ENCODE measurements at regions not wholly inside any gene's neighbourhood (a gene's known extent, or its start where the extent isn't known, plus 50 kb on each side); places are given as distances from the start of the nearest gene placed in this dataset.

- dilution Hi-C loops (cut with HindIII; ENCODE audit: low sequenced_read_pairs, unreplicated experiment): no loop called here
- Histone ChIP-seq H4K20me1 (ENCODE audit: insufficient read depth, low read length) (no peaks in the 10 kb centered on the region), H4K91ac (ENCODE audit: insufficient read depth, low read depth, low read length) (no peak overlapping the region), H2BK5ac (ENCODE audit: low read depth, low read length, poor library complexity, severe bottlenecking) (no peak overlapping the region), H3K79me1 (ENCODE audit: low read depth in 1 of 2, low read length in 2 of 2) (no peaks in the 10 kb centered on the region), H3K9ac (ENCODE audit: low read depth, low read length) (no peak overlapping the region), H3K27ac (ENCODE audit: insufficient read depth, low read length) (no peak overlapping the region), H2BK20ac (ENCODE audit: low read depth, low read length) (no peak overlapping the region), H3K56ac (ENCODE audit: extremely low read depth, insufficient read depth, low read length) (no peak overlapping the region), H2AFZ (replicated peaks; ENCODE audit: low read length, poor library complexity) (no peak overlapping the region), H3K23ac (ENCODE audit: low read depth, low read length) (no peak overlapping the region), H3K9me3 (ENCODE audit: control insufficient read depth, insufficient read depth, low read length) (no peaks in the 10 kb centered on the region), H3K4me2 (ENCODE audit: low read depth, low read length) (no peak overlapping the region), H3K36me3 (ENCODE audit: control insufficient read depth, insufficient read depth, low read length) (no peaks in the 10 kb centered on the region), H3K4ac (ENCODE audit: low read depth, low read length) (no peak overlapping the region), H3K18ac (ENCODE audit: low read depth, low read length) (no peak overlapping the region), H2AK5ac (ENCODE audit: low read depth, low read length) (no peak overlapping the region), H3K4me1 (ENCODE audit: control insufficient read depth, insufficient read depth, low read length) (no peaks in the 10 kb centered on the region), H3K4me3 (ENCODE audit: insufficient read depth, low read depth, low read length) (no peak overlapping the region), H4K8ac (ENCODE audit: low read depth in 2 of 2, low read length in 2 of 2) (no peak overlapping the region), H2AK9ac (replicated peaks; ENCODE audit: low read depth, low read length, poor library complexity) (no peak overlapping the region), H2BK120ac (ENCODE audit: low read depth, low read length) (no peak overlapping the region), H3K14ac (replicated peaks; ENCODE audit: low read depth, low read length) (no peak overlapping the region), H2BK15ac (ENCODE audit: low read depth, low read length) (no peak overlapping the region), H4K5ac (ENCODE audit: low read depth, low read length) (no peak overlapping the region), H3K27me3 (ENCODE audit: control insufficient read depth, insufficient read depth, low read length) (no peaks in the 10 kb centered on the region), H3K9me1 (ENCODE audit: insufficient read depth, low read length) (no peaks in the 10 kb centered on the region)
- TF ChIP-seq CEBPB (IDR thresholded peaks at IDR 0.05; ENCODE audit: low read depth, low read length): no peak
- no peak for TF ChIP-seq RFX5 (IDR thresholded peaks at IDR 0.05; ENCODE audit: low read depth, low read length)
- no peak for TF ChIP-seq POLR2A (IDR thresholded peaks at IDR 0.05; ENCODE audit: low read depth, low read length)
- TF ChIP-seq MAFK (IDR thresholded peaks at IDR 0.05; ENCODE audit: low read depth, low read length): no peak
- TF ChIP-seq CHD1 (IDR thresholded peaks at IDR 0.05; ENCODE audit: low read depth, low read length): no peak
- no peak for TF ChIP-seq NFE2L2 (IDR thresholded peaks at IDR 0.05; ENCODE audit: low read depth, low read length)
- no peak for TF ChIP-seq SMC3 (IDR thresholded peaks at IDR 0.05; ENCODE audit: low read depth, low read length)
- TF ChIP-seq BHLHE40 (IDR thresholded peaks at IDR 0.05; ENCODE audit: low read depth, low read length): no peak
- no peak for TF ChIP-seq ELK1 (IDR thresholded peaks at IDR 0.05; ENCODE audit: borderline replicate concordance, low read depth, low read length)
- TF ChIP-seq USF2 (IDR thresholded peaks at IDR 0.05; ENCODE audit: low read depth, low read length): no peak
- TF ChIP-seq MXI1 (IDR thresholded peaks at IDR 0.05; ENCODE audit: borderline replicate concordance, low read depth, low read length): no peak
- TF ChIP-seq CTCF (conservative IDR thresholded peaks at IDR 0.05; ENCODE audit: low read depth, low read length): no peak
- TF ChIP-seq FOS (IDR thresholded peaks at IDR 0.05; ENCODE audit: low read depth, low read length): no peak
- no peak for TF ChIP-seq MAZ (IDR thresholded peaks at IDR 0.05; ENCODE audit: borderline replicate concordance, low read depth, low read length)
- TF ChIP-seq RCOR1 (IDR thresholded peaks at IDR 0.05; ENCODE audit: insufficient replicate concordance, low read length): no peak
- TF ChIP-seq RAD21 (IDR thresholded peaks at IDR 0.05; ENCODE audit: low read length): no peak
- in situ Hi-C loops (cut with MboI; ENCODE audit: low sequenced_read_pairs): no loop called here
- DNase-seq (no peak), ATAC-seq (ENCODE audit: low read depth) (no peak)
- intact Hi-C loops (cut with micrococcal nuclease): no loop called here
- no TSS peak for BruUV-seq (replicated peaks)
- ChIA-PET CTCF (no interaction called here), POLR2A (ENCODE audit: unreplicated experiment) (no interaction called here)
- no CpG with 5 or more reads among the region's 1 CpG for WGBS, 2 experiments (ENCODE audit: extremely low coverage in 2 of 2, insufficient read length in 1 of 2)
Measured at GRCh38 chr4:20639346-20639745, 60.9 kb upstream of the PACRGL start.
